OCI-LY1 (cell line): ENCODE measurements at regions not wholly inside any gene's neighbourhood (a gene's known extent, or its start where the extent isn't known, plus 50 kb on each side); places are given as distances from the start of the nearest gene placed in this dataset.
"Not testable (repeated sequence)": the region's sequence is repeated elsewhere in the genome, so short reads cannot be mapped to it uniquely, and the experiment has no call there.

Experiments
- H2AFZ ChIP-seq: fragments of 200-600 bp; sonication (generic), shearing (Covaris generic); 2 replicates; pipeline ENCODE4 v1.6.0; 2014; ENCODE audit warnings: antibody characterized with exemption, mild to moderate bottlenecking, low read length
- H3F3A ChIP-seq: fragments of 200-600 bp; sonication (generic), shearing (Covaris generic); 2 replicates; pipeline ENCODE4 v1.6.0; 2014; ENCODE audit warnings: mild to moderate bottlenecking, antibody characterized with exemption, low read length, moderate library complexity; ENCODE audit not compliant: insufficient read depth
- H3K27ac ChIP-seq: fragments of 200-600 bp; sonication (generic); 2 replicates; pipeline ENCODE4 v1.5.1; 2014; ENCODE audit warnings: low read length, mixed run types, mild to moderate bottlenecking, low read depth; ENCODE audit not compliant: poor library complexity, severe bottlenecking
- H3K27me3 ChIP-seq: fragments of 200-600 bp; sonication (generic); 2 replicates; pipeline ENCODE4 v1.6.0; 2014; ENCODE audit warnings: antibody characterized with exemption, mild to moderate bottlenecking, low read length, moderate library complexity; ENCODE audit not compliant: insufficient read depth
- H3K36me3 ChIP-seq: fragments of 200-600 bp; sonication (generic); 2 replicates; pipeline ENCODE4 v1.6.1; 2014; ENCODE audit warnings: mild to moderate bottlenecking, antibody characterized with exemption, low read length, moderate library complexity, mixed read lengths; ENCODE audit not compliant: insufficient read depth
- H3K4me1 ChIP-seq: fragments of 200-600 bp; sonication (generic); 2 replicates; pipeline ENCODE4 v1.5.1; 2014; ENCODE audit warnings: mild to moderate bottlenecking, low read length, moderate library complexity; ENCODE audit not compliant: insufficient read depth, severe bottlenecking
- H3K4me2 ChIP-seq: fragments of 200-600 bp; sonication (generic), shearing (Covaris generic); 2 replicates; pipeline ENCODE4 v1.6.1; 2014; ENCODE audit warnings: low read length
- H3K4me3 ChIP-seq: fragments of 200-600 bp; sonication (generic); 2 replicates; pipeline ENCODE4 v1.5.1; 2014; ENCODE audit warnings: low read length, low read depth, mild to moderate bottlenecking, mixed read lengths; ENCODE audit not compliant: poor library complexity, severe bottlenecking
- H3K79me2 ChIP-seq: fragments of 200-600 bp; shearing (Covaris generic); 2 replicates; pipeline ENCODE4 v1.6.1; 2016; ENCODE audit warnings: mixed run types, low read length, mixed read lengths; ENCODE audit not compliant: insufficient read depth
- H3K9ac ChIP-seq: fragments of 200-600 bp; sonication (generic), shearing (Covaris generic); 2 replicates; pipeline ENCODE4 v1.6.1; 2014; ENCODE audit warnings: mild to moderate bottlenecking, low read length, mixed read lengths
- H3K9me2 ChIP-seq: fragments of 200-600 bp; sonication (generic), shearing (Covaris generic); 2 replicates; pipeline ENCODE4 v1.6.1; 2014; ENCODE audit warnings: low read depth, mild to moderate bottlenecking, low read length, mixed read lengths
- H3K9me3 ChIP-seq: fragments of 200-600 bp; shearing (Covaris generic); 2 replicates; pipeline ENCODE4 v1.6.1; 2014; ENCODE audit warnings: low read length, mixed read lengths
- H4K20me1 ChIP-seq: fragments of 200-600 bp; sonication (generic), shearing (Covaris generic); 2 replicates; pipeline ENCODE4 v1.6.0; 2016; ENCODE audit warnings: mild to moderate bottlenecking, low read length; ENCODE audit not compliant: insufficient read depth

DNA sequence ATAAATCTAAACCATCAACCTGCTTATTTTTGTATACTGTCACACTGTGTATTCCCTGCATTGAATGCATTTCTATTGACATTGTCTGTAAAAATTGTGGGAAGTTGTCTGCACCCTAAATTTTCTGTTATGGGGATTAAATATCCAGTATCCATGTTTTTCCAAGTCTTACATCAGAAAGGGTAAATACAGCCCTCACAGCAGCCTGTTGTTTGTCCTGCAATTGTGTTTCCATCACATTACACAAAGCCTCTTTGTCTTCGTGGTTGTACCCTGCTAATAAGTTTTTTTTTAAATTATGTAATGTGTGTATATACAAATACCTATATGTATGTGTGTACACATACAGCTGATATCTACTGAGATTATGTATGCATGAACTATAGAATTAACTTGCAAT is 109.2 kb upstream of the PTPN20 start:
- not testable (repeated sequence) for H4K20me1 ChIP-seq, H3K9me3 ChIP-seq, H3K9ac ChIP-seq, H3K4me1 ChIP-seq, H3K4me2 ChIP-seq, H3K4me3 ChIP-seq, H3K27me3 ChIP-seq, H3K79me2 ChIP-seq, H3K36me3 ChIP-seq, H2AFZ ChIP-seq, H3K27ac ChIP-seq, H3F3A ChIP-seq, H3K9me2 ChIP-seq

GRCh38 chr10:46803082-46803481 is 108.1 kb upstream of the PTPN20 start:
- not testable (repeated sequence) for H3F3A ChIP-seq, H3K27me3 ChIP-seq, H3K9ac ChIP-seq, H3K4me3 ChIP-seq, H3K79me2 ChIP-seq, H3K9me3 ChIP-seq, H3K4me1 ChIP-seq, H3K36me3 ChIP-seq, H4K20me1 ChIP-seq, H3K9me2 ChIP-seq, H3K27ac ChIP-seq, H3K4me2 ChIP-seq, H2AFZ ChIP-seq

GRCh38 chr10:46810222-46810621 is 101.0 kb upstream of the PTPN20 start:
- not testable (repeated sequence) for H3K4me1 ChIP-seq, H3K9me3 ChIP-seq, H3K9ac ChIP-seq, H3K9me2 ChIP-seq, H3K27me3 ChIP-seq, H3K27ac ChIP-seq, H3K79me2 ChIP-seq, H3K36me3 ChIP-seq, H3K4me2 ChIP-seq, H3K4me3 ChIP-seq, H2AFZ ChIP-seq, H4K20me1 ChIP-seq, H3F3A ChIP-seq

- not testable (repeated sequence) for H3K27ac ChIP-seq, H3F3A ChIP-seq, H3K27me3 ChIP-seq, H4K20me1 ChIP-seq, H3K9ac ChIP-seq, H3K9me3 ChIP-seq, H3K4me1 ChIP-seq, H3K9me2 ChIP-seq, H3K4me2 ChIP-seq, H3K4me3 ChIP-seq, H3K79me2 ChIP-seq, H2AFZ ChIP-seq, H3K36me3 ChIP-seq
Observed at GRCh38 chr10:46816126-46816525, 95.1 kb upstream of the PTPN20 start.

- not testable (repeated sequence) for H3K27ac ChIP-seq, H3K9ac ChIP-seq, H4K20me1 ChIP-seq, H3K36me3 ChIP-seq, H3K4me2 ChIP-seq, H3K27me3 ChIP-seq, H3K79me2 ChIP-seq, H2AFZ ChIP-seq, H3K4me3 ChIP-seq, H3K4me1 ChIP-seq, H3K9me3 ChIP-seq, H3F3A ChIP-seq, H3K9me2 ChIP-seq
Observed at GRCh38 chr10:46840393-46841050, 70.7 kb upstream of the PTPN20 start.

DNA sequence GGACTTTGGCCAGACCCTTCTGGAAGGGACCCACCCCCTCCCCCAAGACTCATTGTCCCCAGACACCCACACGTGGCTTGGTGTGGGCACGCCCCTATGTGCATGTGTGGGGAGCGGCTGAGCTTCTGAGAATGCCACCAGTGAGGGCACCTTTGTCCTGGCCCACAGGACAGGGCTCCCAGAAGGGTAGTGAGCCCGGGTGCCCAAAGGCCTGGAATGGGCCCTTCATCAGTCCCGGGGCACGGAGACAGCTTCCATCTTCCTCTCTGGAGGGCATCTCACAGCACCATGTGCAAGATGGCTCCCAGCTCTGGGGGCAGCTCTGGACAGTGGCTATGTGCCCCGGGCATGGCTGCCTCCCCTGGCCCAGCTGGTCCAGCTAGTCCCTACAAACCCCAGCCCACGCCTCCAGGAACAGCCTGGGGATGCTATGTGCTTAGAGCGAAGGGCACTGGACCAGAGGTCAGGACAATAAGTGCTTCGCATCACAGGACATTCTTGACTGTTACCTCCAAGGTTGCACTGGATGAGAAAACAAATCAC is 70.1 kb upstream of the PTPN20 start:
- not testable (repeated sequence) for H3K9me3 ChIP-seq, H2AFZ ChIP-seq, H3K27ac ChIP-seq

DNA sequence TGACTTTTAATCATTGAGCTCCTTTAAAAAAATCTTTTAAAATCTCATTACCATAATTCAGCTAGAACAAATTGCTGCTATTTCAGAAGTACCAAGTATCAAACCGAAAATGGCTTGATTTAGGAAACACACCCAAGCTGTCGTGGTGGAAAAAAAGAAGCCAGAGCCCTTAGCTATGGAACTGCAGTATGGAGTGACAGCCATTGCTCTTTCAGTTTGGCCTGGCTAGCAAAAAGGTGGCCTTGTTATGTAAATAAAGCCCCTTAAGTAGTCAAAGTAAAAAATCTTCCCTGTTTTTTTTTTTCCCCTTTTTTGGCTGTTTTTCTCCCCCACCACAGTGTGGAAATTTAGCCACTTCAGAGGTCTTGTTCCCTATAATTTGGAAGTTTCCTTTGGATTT is 66.0 kb upstream of the PTPN20 start:
- H3K9me2 ChIP-seq, H3K4me1 ChIP-seq, H3K27me3 ChIP-seq: not testable (repeated sequence)

More for the DNA sequence above, 70.1 kb upstream of the PTPN20 start:
- H3F3A ChIP-seq, H3K4me3 ChIP-seq, H3K9ac ChIP-seq, H3K4me2 ChIP-seq, H3K79me2 ChIP-seq, H4K20me1 ChIP-seq, H3K36me3 ChIP-seq, H3K27me3 ChIP-seq, H3K4me1 ChIP-seq, H3K9me2 ChIP-seq: not testable (repeated sequence)

GRCh38 chr10:46845640-46846039 is 65.6 kb upstream of the PTPN20 start:
- H3K4me3 ChIP-seq, H3K4me2 ChIP-seq, H3K9me2 ChIP-seq, H3F3A ChIP-seq, H3K4me1 ChIP-seq, H4K20me1 ChIP-seq, H2AFZ ChIP-seq, H3K79me2 ChIP-seq, H3K27ac ChIP-seq, H3K9me3 ChIP-seq, H3K36me3 ChIP-seq, H3K27me3 ChIP-seq, H3K9ac ChIP-seq: not testable (repeated sequence)

More for the DNA sequence above, 66.0 kb upstream of the PTPN20 start:
- not testable (repeated sequence) for H3K9me3 ChIP-seq, H4K20me1 ChIP-seq, H3K4me2 ChIP-seq, H3K27ac ChIP-seq, H3K4me3 ChIP-seq, H2AFZ ChIP-seq, H3K79me2 ChIP-seq, H3F3A ChIP-seq, H3K36me3 ChIP-seq, H3K9ac ChIP-seq
